ENCODE measurements at regions not wholly inside any gene's neighbourhood (a gene's known extent, or its start where the extent isn't known, plus 50 kb on each side); places are given as distances from the start of the nearest gene placed in this dataset.

DNA sequence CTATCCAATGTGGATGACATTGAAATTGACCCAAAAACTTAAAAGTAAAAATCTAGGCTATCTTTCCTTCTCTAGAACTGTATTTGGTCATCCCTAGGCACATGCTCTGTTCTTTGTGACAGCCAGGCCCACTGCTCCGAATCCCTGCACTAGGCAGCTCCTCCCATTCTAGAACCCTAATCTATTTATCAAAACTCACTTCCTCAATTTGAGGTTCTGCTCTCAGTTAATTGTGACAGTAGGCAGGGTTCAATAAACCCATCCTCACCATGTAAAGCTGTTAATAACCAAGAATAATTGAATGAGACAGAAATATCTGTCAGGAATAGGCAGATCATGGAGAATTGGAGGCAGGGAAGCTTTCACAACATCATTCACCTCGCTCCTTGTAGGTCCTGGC, 51.9 kb upstream of the IRF2 start:
- no peaks in the 10 kb centered on the region for H3K36me3 ChIP-seq (ENCODE audit: insufficient read depth, low read length)
- no peaks in the 10 kb centered on the region for H3K9me3 ChIP-seq (replicated peaks; ENCODE audit: low read length)
- no peak overlapping the region for H3K4me2 ChIP-seq (ENCODE audit: low read length)
- no peak overlapping the region for H3K4me3 ChIP-seq (ENCODE audit: low read length)
- H3K9ac ChIP-seq (ENCODE audit: low read depth, low read length): no peak overlapping the region
- no peaks in the 10 kb centered on the region for H3K27me3 ChIP-seq (ENCODE audit: control insufficient read depth, insufficient read depth, low read length)
- H3K4me1 ChIP-seq (ENCODE audit: control insufficient read depth, insufficient read depth, low read length): no peaks in the 10 kb centered on the region
